Fibroblast of lung (primary cell): ENCODE measurements at regions not wholly inside any gene's neighbourhood (a gene's known extent, or its start where the extent isn't known, plus 50 kb on each side); places are given as distances from the start of the nearest gene placed in this dataset.

ENCODE experiments used
- EZH2 ChIP-seq: IDR thresholded peaks from 2 replicates; pipeline ENCODE4 v1.5.1; 2012; ENCODE audit warnings: low read length, control low read depth, mild to moderate bottlenecking; ENCODE audit errors: missing control alignments
- TF ChIP-seq, protein P1 (sequence below), 2 donors: IDR thresholded peaks in 1 of 2; conservative IDR thresholded peaks in 1 of 2; 1 replicate in 1 of 2; 2 replicates in 1 of 2; pipeline ENCODE4 v1.5.1; 2011 to 2012; ENCODE audit warnings: low read length in 2 of 2, control low read depth in 1 of 2, inconsistent platforms in 1 of 2, low read depth in 1 of 2, mild to moderate bottlenecking in 1 of 2

DNA sequence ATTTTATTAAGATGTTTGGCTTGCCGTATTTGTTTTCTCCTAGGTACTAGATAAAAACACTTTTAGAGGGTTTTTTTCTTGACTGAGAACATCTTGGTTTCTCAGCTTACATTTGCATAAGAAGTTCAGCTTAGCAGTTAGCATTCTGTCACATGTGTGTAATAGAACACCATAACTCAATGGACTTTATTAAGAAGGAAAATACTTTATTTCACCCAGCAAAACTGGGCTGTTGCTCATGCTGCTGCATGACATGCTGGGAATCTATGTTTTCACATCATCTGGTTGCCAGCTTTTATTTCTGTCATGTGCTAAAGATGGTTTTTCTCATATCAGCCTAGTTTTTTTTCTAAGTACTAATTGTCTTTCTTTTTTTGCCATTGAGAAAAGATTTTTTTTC lies 144.6 kb downstream of the UTRN start:
- TF ChIP-seq, protein P1, sequence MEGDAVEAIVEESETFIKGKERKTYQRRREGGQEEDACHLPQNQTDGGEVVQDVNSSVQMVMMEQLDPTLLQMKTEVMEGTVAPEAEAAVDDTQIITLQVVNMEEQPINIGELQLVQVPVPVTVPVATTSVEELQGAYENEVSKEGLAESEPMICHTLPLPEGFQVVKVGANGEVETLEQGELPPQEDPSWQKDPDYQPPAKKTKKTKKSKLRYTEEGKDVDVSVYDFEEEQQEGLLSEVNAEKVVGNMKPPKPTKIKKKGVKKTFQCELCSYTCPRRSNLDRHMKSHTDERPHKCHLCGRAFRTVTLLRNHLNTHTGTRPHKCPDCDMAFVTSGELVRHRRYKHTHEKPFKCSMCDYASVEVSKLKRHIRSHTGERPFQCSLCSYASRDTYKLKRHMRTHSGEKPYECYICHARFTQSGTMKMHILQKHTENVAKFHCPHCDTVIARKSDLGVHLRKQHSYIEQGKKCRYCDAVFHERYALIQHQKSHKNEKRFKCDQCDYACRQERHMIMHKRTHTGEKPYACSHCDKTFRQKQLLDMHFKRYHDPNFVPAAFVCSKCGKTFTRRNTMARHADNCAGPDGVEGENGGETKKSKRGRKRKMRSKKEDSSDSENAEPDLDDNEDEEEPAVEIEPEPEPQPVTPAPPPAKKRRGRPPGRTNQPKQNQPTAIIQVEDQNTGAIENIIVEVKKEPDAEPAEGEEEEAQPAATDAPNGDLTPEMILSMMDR (conservative IDR thresholded peaks at IDR 0.05 in 1 of 2, IDR thresholded peaks at IDR 0.05 in 1 of 2; ENCODE audit: low read depth in 1 of 2, low read length in 2 of 2) = no peak
- no peak for TF ChIP-seq EZH2
